Thoracic aorta (tissue), 2 donors: ENCODE measurements at regions not wholly inside any gene's neighbourhood (a gene's known extent, or its start where the extent isn't known, plus 50 kb on each side); places are given as distances from the start of the nearest gene placed in this dataset.

Experiments
- ATAC-seq: fragments of 150-250 bp; one replicate; pipeline ENCODE4 v1.8.0; 2017; ENCODE audit warnings: low read depth; ENCODE audit not compliant: insufficient number of reproducible peaks, low FRiP score
- DNase-seq: peaks from one replicate; pipeline ENCODE4 v3.0.0-alpha.2; 2020; ENCODE audit warnings: low spot score
- H3K27ac ChIP-seq, 2 donors: fragments of 200-600 bp; sonication (generic); 1 replicate in 1 of 2; 2 replicates in 1 of 2; pipeline ENCODE4 v1.5.1; 2016; ENCODE audit warnings: mild to moderate bottlenecking in 2 of 2, moderate library complexity in 2 of 2
- H3K27me3 ChIP-seq: fragments of 200-600 bp; sonication (generic); replicated peaks from 2 replicates; pipeline ENCODE4 v1.6.0; 2016; ENCODE audit warnings: mild to moderate bottlenecking; ENCODE audit not compliant: insufficient read depth
- H3K36me3 ChIP-seq: fragments of 200-600 bp; sonication (generic); one replicate; pipeline ENCODE4 v1.5.1; 2016
- H3K4me1 ChIP-seq, 2 donors: fragments of 200-600 bp; sonication (generic); 1 replicate in 1 of 2; 2 replicates in 1 of 2; pipeline versions ENCODE4 v1.5.1 to v1.6.0; 2016; ENCODE audit warnings: low read depth in 2 of 2, mild to moderate bottlenecking in 1 of 2; ENCODE audit not compliant: control insufficient read depth in 1 of 2
- H3K4me3 ChIP-seq: fragments of 200-600 bp; sonication (generic); 2 replicates; pipeline ENCODE4 v1.5.1; 2016; ENCODE audit warnings: mild to moderate bottlenecking
- H3K9me3 ChIP-seq: fragments of 200-600 bp; sonication (generic); 2 replicates; pipeline ENCODE4 v1.5.1; 2016
- CTCF ChIP-seq: fragments of 200-600 bp; sonication (generic); IDR thresholded peaks from one replicate; pipeline ENCODE4 v1.5.1; 2019; ENCODE audit warnings: antibody characterized with exemption

GRCh38 chr1:29786195-29786594, 549.9 kb downstream of the PTPRU start:
- ATAC-seq, result no peak
- Histone ChIP-seq H3K4me3 (no peak overlapping the region), H3K27me3 (no peaks in the 10 kb centered on the region), H3K4me1 (no peaks in the 10 kb centered on the region), H3K27ac (no peak overlapping the region), H3K36me3 (no peaks in the 10 kb centered on the region), H3K9me3 (no peaks in the 10 kb centered on the region)
- no peak for DNase-seq
- TF ChIP-seq CTCF, result no peak

GRCh38 chr1:29785554-29785953, 549.2 kb downstream of the PTPRU start:
- DNase-seq (no peak), ATAC-seq (no peak)
- no peak for TF ChIP-seq CTCF
- H3K36me3 ChIP-seq, result no peaks in the 10 kb centered on the region
- H3K4me3 ChIP-seq, result no peak overlapping the region
- no peaks in the 10 kb centered on the region for H3K4me1 ChIP-seq
- no peaks in the 10 kb centered on the region for H3K9me3 ChIP-seq
- no peak overlapping the region for H3K27ac ChIP-seq
- no peaks in the 10 kb centered on the region for H3K27me3 ChIP-seq

- Histone ChIP-seq H3K9me3 (no peaks in the 10 kb centered on the region), H3K27me3 (no peaks in the 10 kb centered on the region), H3K4me3 (no peak overlapping the region), H3K27ac (no peak overlapping the region), H3K4me1 (no peaks in the 10 kb centered on the region), H3K36me3 (no peaks in the 10 kb centered on the region)
- DNase-seq (no peak), ATAC-seq (no peak)
- no peak for TF ChIP-seq CTCF
Observed at GRCh38 chr1:29785137-29785527, 548.8 kb downstream of the PTPRU start.

GRCh38 chr1:29784276-29785136, 548.2 kb downstream of the PTPRU start:
- Histone ChIP-seq H3K36me3 (no peaks in the 10 kb centered on the region), H3K4me1 (no peaks in the 10 kb centered on the region), H3K27ac (no peak overlapping the region), H3K27me3 (no peaks in the 10 kb centered on the region), H3K9me3 (peaks cover under 1% of the 10 kb centered on the region), H3K4me3 (no peak overlapping the region)
- ATAC-seq (no peak), DNase-seq (no peak)
- no peak for TF ChIP-seq CTCF

GRCh38 chr1:29783508-29784275, 547.4 kb downstream of the PTPRU start:
- TF ChIP-seq CTCF, result no peak
- no peak overlapping the region for H3K4me3 ChIP-seq
- no peak overlapping the region for H3K27ac ChIP-seq
- no peaks in the 10 kb centered on the region for H3K27me3 ChIP-seq
- no peaks in the 10 kb centered on the region for H3K4me1 ChIP-seq
- peaks cover 2% of the 10 kb centered on the region for H3K9me3 ChIP-seq
- no peak for ATAC-seq
- no peak for DNase-seq
- no peaks in the 10 kb centered on the region for H3K36me3 ChIP-seq
